Vagina (tissue), 2 donors: ENCODE measurements at regions not wholly inside any gene's neighbourhood (a gene's known extent, or its start where the extent isn't known, plus 50 kb on each side); places are given as distances from the start of the nearest gene placed in this dataset.

ENCODE experiments used
- POLR2A ChIP-seq, 2 donors: fragments of 450-650 bp; IDR thresholded peaks; one replicate each; pipeline ENCODE4 v1.6.1; 2017; ENCODE audit warnings: antibody characterized with exemption in 2 of 2, mild to moderate bottlenecking in 2 of 2, moderate library complexity in 2 of 2
- POLR2AphosphoS5 ChIP-seq, 2 donors: sonication (generic); formaldehyde crosslinking; IDR thresholded peaks; one replicate each; pipeline ENCODE4 v1.9.0; 2017; ENCODE audit warnings: antibody characterized with exemption in 2 of 2, mild to moderate bottlenecking in 2 of 2, low read depth in 1 of 2; ENCODE audit not compliant: insufficient read depth in 1 of 2
- TF ChIP-seq, protein P1 (sequence below), 3 experiments: fragments of 450-650 bp in 2 of 3; fragments of 200-600 bp in 1 of 3; sonication (generic) in 1 of 3; IDR thresholded peaks; one replicate each; pipeline ENCODE4 v1.5.1; 2017 to 2019; ENCODE audit warnings: antibody characterized with exemption in 3 of 3, mild to moderate bottlenecking in 2 of 3, moderate library complexity in 2 of 3

DNA sequence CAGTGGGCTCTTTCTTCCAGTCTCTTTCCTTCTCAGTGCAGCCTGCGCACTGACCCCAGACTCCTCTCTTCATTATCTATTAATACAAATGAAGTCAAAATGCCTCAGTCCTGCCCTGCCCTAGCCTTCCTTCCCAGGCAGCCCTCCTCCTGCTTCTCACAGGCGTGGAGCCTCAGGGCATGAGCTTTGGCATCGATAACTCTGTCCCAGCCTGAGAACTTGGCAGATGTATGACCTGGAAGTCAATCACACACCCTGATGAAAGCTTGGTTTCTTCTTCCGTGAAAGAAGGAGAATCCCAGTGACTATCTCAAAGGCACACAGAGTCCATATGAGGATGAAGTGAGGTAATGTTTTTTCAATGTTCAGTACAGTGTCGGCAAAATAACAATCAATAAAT, 600.7 kb upstream of the ID2 start:
- TF ChIP-seq, protein P1, sequence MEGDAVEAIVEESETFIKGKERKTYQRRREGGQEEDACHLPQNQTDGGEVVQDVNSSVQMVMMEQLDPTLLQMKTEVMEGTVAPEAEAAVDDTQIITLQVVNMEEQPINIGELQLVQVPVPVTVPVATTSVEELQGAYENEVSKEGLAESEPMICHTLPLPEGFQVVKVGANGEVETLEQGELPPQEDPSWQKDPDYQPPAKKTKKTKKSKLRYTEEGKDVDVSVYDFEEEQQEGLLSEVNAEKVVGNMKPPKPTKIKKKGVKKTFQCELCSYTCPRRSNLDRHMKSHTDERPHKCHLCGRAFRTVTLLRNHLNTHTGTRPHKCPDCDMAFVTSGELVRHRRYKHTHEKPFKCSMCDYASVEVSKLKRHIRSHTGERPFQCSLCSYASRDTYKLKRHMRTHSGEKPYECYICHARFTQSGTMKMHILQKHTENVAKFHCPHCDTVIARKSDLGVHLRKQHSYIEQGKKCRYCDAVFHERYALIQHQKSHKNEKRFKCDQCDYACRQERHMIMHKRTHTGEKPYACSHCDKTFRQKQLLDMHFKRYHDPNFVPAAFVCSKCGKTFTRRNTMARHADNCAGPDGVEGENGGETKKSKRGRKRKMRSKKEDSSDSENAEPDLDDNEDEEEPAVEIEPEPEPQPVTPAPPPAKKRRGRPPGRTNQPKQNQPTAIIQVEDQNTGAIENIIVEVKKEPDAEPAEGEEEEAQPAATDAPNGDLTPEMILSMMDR (IDR thresholded peaks at IDR 0.05) = no peak
- no peak for TF ChIP-seq POLR2A (IDR thresholded peaks at IDR 0.05)
- TF ChIP-seq POLR2AphosphoS5 (IDR thresholded peaks at IDR 0.05; ENCODE audit: insufficient read depth in 1 of 2, low read depth in 1 of 2) = no peak
